Esophagus muscularis mucosa (tissue), 4 donors: ENCODE measurements at regions not wholly inside any gene's neighbourhood (a gene's known extent, or its start where the extent isn't known, plus 50 kb on each side); places are given as distances from the start of the nearest gene placed in this dataset.

ENCODE experiments used
- CTCF ChIP-seq, 3 experiments: fragments of 200-600 bp in 2 of 3; fragments of 450-650 bp in 1 of 3; sonication (generic) in 2 of 3; IDR thresholded peaks; one replicate each; pipeline ENCODE4 v1.5.1; 2017 to 2019; ENCODE audit warnings: antibody characterized with exemption in 3 of 3, mild to moderate bottlenecking in 2 of 3, moderate library complexity in 1 of 3
- EP300 ChIP-seq: sonication (generic); formaldehyde crosslinking; IDR thresholded peaks from one replicate; pipeline ENCODE4 v1.6.1; 2017; ENCODE audit warnings: antibody characterized with exemption
- POLR2A ChIP-seq: fragments of 450-650 bp; IDR thresholded peaks from one replicate; pipeline ENCODE4 v1.6.1; 2017; ENCODE audit warnings: antibody characterized with exemption, moderate library complexity, mild to moderate bottlenecking, low read depth
- POLR2AphosphoS5 ChIP-seq, 2 donors: sonication (generic); formaldehyde crosslinking; IDR thresholded peaks; one replicate each; pipeline ENCODE4 v1.6.1; 2017; ENCODE audit warnings: antibody characterized with exemption in 2 of 2

- no peak for TF ChIP-seq CTCF (IDR thresholded peaks at IDR 0.05)
- TF ChIP-seq EP300: no peak
- TF ChIP-seq POLR2A: no peak
- no peak for TF ChIP-seq POLR2AphosphoS5 (IDR thresholded peaks at IDR 0.05)
Measured at GRCh38 chr1:238281418-238281817, 390.7 kb upstream of the ZP4 start.
